OCI-LY7 (cell line): ENCODE measurements at regions not wholly inside any gene's neighbourhood (a gene's known extent, or its start where the extent isn't known, plus 50 kb on each side); places are given as distances from the start of the nearest gene placed in this dataset.

Source experiments
- CTCF ChIP-seq: fragments of 200-600 bp; sonication (generic); conservative IDR thresholded peaks from 2 replicates; pipeline ENCODE4 v1.5.1; 2014; ENCODE audit warnings: mild to moderate bottlenecking, antibody characterized with exemption, low read length, moderate library complexity, mixed read lengths
- EZH2phosphoT487 ChIP-seq: fragments of 200-600 bp; sonication (generic); IDR thresholded peaks from 2 replicates; pipeline ENCODE4 v1.6.1; 2018; ENCODE audit warnings: low read depth, borderline replicate concordance, mild to moderate bottlenecking, mixed run types, antibody characterized with exemption, low read length, moderate library complexity, mixed read lengths

GRCh38 chr16:80197741-80198201 lies 343.0 kb upstream of the DYNLRB2 start:
- TF ChIP-seq EZH2phosphoT487 (no peak), CTCF (no peak)
